Calu3 (cell line): ENCODE measurements at regions not wholly inside any gene's neighbourhood (a gene's known extent, or its start where the extent isn't known, plus 50 kb on each side); places are given as distances from the start of the nearest gene placed in this dataset.

Experiments used
- BruUV-seq: library from RNA; stranded (reverse); fragments of 400-500 nt; replicated peaks from 2 replicates; lab custom pipeline; 2021; lab: Mats Ljungman, UMichigan
- CTCF ChIA-PET: fragments of 300-600 bp; sonication (Branson Sonifier 250); formaldehyde crosslinking; loops from one replicate; lab custom pipeline; 2022; ENCODE audit warnings: antibody characterized with exemption; lab: Charles Lee
- DNase-seq: peaks from one replicate; pipeline ENCODE4 v3.0.0; 2022
- H3K27ac Mint-ChIP-seq: one replicate; pipeline ENCODE4 v1.8.0; 2022; ENCODE audit warnings: mixed read lengths; ENCODE audit not compliant: unreplicated experiment
- H3K27me3 Mint-ChIP-seq: one replicate; pipeline ENCODE4 v1.8.0; 2022; ENCODE audit warnings: mixed read lengths; ENCODE audit not compliant: unreplicated experiment
- H3K36me3 Mint-ChIP-seq: one replicate; pipeline ENCODE4 v1.8.0; 2022; ENCODE audit warnings: mild to moderate bottlenecking, moderate library complexity, mixed read lengths; ENCODE audit not compliant: insufficient read depth, unreplicated experiment
- H3K4me1 Mint-ChIP-seq: one replicate; pipeline ENCODE4 v1.8.0; 2022; ENCODE audit warnings: mild to moderate bottlenecking, low read depth, mixed read lengths; ENCODE audit not compliant: unreplicated experiment
- H3K4me3 Mint-ChIP-seq: one replicate; pipeline ENCODE4 v1.8.0; 2022; ENCODE audit warnings: mild to moderate bottlenecking, low read depth, moderate library complexity, mixed read lengths; ENCODE audit not compliant: unreplicated experiment
- H3K9me3 Mint-ChIP-seq: one replicate; pipeline ENCODE4 v1.8.0; 2022; ENCODE audit warnings: low read depth, mixed read lengths; ENCODE audit not compliant: unreplicated experiment
- CTCF ChIP-seq: fragments of 200-600 bp; IDR thresholded peaks from one replicate; pipeline ENCODE4 v1.8.0; 2022; ENCODE audit warnings: antibody characterized with exemption; ENCODE audit not compliant: unreplicated experiment
- intact Hi-C: fragments of 100-400 bp; cut with micrococcal nuclease; formaldehyde crosslinking; loops from one replicate; pipeline ENCODE4 v1.10.0; 2022; ENCODE audit not compliant: unreplicated experiment

GRCh38 chr20:52294106-52294628 lies 102.6 kb upstream of the ZFP64 start:
- Mint-ChIP-seq H3K4me1 (no peaks in the 10 kb centered on the region), H3K36me3 (no peaks in the 10 kb centered on the region), H3K9me3 (peaks cover 3% of the 10 kb centered on the region), H3K27me3 (peaks cover 28% of the 10 kb centered on the region), H3K4me3 (no peak overlapping the region), H3K27ac (no peak overlapping the region)
- CTCF ChIA-PET = no interaction called here
- DNase-seq = no peak
- no peak for TF ChIP-seq CTCF
- BruUV-seq = no TSS peak
- intact Hi-C loops = no loop called here

- Mint-ChIP-seq H3K4me3 (no peak overlapping the region), H3K4me1 (no peaks in the 10 kb centered on the region), H3K27me3 (peaks cover 33% of the 10 kb centered on the region), H3K27ac (no peak overlapping the region), H3K9me3 (peaks cover 3% of the 10 kb centered on the region), H3K36me3 (no peaks in the 10 kb centered on the region)
- intact Hi-C loops = no loop called here
- no TSS peak for BruUV-seq
- DNase-seq = no peak
- TF ChIP-seq CTCF = no peak
- CTCF ChIA-PET = no interaction called here
These were observed 99.5 kb upstream of the ZFP64 start for GRCh38 chr20:52291109-52291508.

- Mint-ChIP-seq H3K27ac (no peak overlapping the region), H3K4me3 (no peak overlapping the region), H3K27me3 (peaks cover 33% of the 10 kb centered on the region), H3K9me3 (peaks cover 3% of the 10 kb centered on the region), H3K36me3 (no peaks in the 10 kb centered on the region), H3K4me1 (no peaks in the 10 kb centered on the region)
- CTCF ChIA-PET = no interaction called here
- intact Hi-C loops = no loop called here
- TF ChIP-seq CTCF = no peak
- DNase-seq = no peak
- BruUV-seq = no TSS peak
These were observed 99.0 kb upstream of the ZFP64 start for GRCh38 chr20:52290569-52290968.

- DNase-seq = no peak
- peaks cover 35% of the 10 kb centered on the region for H3K27me3 Mint-ChIP-seq
- no peak overlapping the region for H3K4me3 Mint-ChIP-seq
- peaks cover 3% of the 10 kb centered on the region for H3K9me3 Mint-ChIP-seq
- intact Hi-C loops = no loop called here
- CTCF ChIA-PET = no interaction called here
- no peaks in the 10 kb centered on the region for H3K4me1 Mint-ChIP-seq
- BruUV-seq = no TSS peak
- TF ChIP-seq CTCF = no peak
- no peaks in the 10 kb centered on the region for H3K36me3 Mint-ChIP-seq
- H3K27ac Mint-ChIP-seq = no peak overlapping the region
These were observed 98.5 kb upstream of the ZFP64 start for GRCh38 chr20:52289956-52290565.
